IPS-18c (cell line): ENCODE measurements at regions not wholly inside any gene's neighbourhood (a gene's known extent, or its start where the extent isn't known, plus 50 kb on each side); places are given as distances from the start of the nearest gene placed in this dataset.

Source experiments
- H3K4me3 ChIP-seq: 2 replicates; pipeline ENCODE4 v1.7.0; 2013; ENCODE audit warnings: low read depth, mild to moderate bottlenecking, low read length, moderate library complexity; ENCODE audit not compliant: insufficient read depth
- H3K9me3 ChIP-seq: one replicate; pipeline ENCODE4 v1.6.1; 2013; ENCODE audit warnings: mild to moderate bottlenecking, low read length, moderate library complexity; ENCODE audit not compliant: control insufficient read depth, insufficient read depth

DNA sequence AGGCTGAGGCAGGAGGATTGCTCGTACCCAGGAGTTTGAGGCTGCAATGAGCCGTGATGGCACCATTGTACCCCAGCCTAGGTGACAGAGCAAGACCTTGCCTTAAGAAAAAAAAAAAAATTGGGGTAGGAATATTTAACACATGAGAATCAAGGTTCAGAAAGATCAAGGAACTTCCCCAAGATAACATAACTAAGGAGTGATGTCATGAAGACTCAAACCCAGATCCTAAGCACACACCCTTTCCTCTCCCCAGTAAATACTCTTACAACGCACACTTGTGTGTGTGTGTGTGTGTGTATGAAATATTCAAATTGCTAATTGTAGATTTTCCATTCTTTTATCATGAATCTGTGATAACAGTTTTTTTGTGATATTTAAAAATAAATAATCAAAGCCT, 90.6 kb upstream of the NUDT4 start:
- no peak overlapping the region for H3K4me3 ChIP-seq
- H3K9me3 ChIP-seq, result peaks cover 3% of the 10 kb centered on the region

DNA sequence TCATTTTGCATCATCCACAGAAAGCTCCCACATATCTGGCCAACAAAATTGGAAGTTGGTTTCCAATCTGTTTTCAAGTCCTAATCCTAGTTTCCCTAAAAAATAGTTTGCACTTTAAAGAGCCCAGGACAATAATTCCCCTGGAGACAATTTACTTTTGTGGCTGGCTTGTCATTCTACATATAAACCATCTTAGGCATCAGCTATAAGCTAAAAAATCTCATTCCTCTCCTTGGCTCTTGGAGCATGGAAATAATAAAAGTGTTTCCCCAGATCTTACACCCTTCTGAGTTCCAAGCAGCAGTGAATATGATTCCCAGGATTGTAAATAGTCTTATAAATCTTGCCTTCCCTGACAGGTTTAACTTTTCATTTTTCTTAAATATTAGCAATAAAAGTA, 89.1 kb upstream of the NUDT4 start:
- Histone ChIP-seq H3K4me3 (no peak overlapping the region), H3K9me3 (peaks cover 3% of the 10 kb centered on the region)

- Histone ChIP-seq H3K4me3 (no peak overlapping the region), H3K9me3 (no peaks in the 10 kb centered on the region)
Observed at GRCh38 chr12:93290391-93290790, 87.3 kb upstream of the NUDT4 start.

DNA sequence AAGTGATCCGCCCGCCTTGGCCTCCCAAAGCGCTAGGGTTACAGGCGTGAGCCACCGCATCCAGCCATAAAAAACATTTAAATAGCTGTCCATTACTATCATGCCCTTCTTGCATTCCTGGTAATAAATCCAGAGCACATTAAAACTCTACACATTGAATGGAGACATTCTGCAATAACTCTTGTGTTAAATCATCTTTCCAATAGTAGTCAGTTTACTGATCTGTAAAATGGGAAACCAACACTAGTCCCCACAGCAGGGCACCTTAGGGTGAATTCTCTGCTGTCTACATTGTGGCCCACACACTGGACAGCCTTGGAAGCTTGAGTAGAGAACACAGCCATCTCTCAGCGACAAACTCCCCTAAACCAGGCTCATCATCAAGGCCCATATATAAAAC, 85.5 kb upstream of the NUDT4 start:
- no peaks in the 10 kb centered on the region for H3K9me3 ChIP-seq
- no peak overlapping the region for H3K4me3 ChIP-seq

GRCh38 chr12:93292731-93293566, 84.8 kb upstream of the NUDT4 start:
- no peak overlapping the region for H3K4me3 ChIP-seq
- no peaks in the 10 kb centered on the region for H3K9me3 ChIP-seq

DNA sequence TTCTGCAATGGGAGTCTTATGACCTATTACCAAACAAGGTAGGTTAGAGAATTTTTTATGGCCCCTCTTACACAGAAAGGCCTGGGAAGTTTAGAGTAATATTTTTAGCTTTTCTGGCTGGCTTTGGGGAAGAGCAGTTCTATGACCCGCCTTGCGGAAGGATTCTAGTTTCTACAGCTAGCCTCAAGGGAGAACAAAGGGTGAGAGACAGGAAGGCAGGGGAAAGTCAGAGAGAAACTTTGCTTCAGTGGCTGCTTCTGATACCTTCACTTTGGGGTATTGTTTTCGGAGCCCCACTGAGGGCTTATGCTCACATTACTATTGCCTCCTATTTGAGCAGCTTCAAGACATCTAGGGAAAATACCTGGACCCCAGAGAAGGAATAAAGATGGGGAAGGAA, 80.7 kb upstream of the NUDT4 start:
- H3K4me3 ChIP-seq, result no peak overlapping the region
- H3K9me3 ChIP-seq, result no peaks in the 10 kb centered on the region

- Histone ChIP-seq H3K4me3 (no peak overlapping the region), H3K9me3 (no peaks in the 10 kb centered on the region)
Observed at GRCh38 chr12:93297536-93297935, 80.2 kb upstream of the NUDT4 start.

- Histone ChIP-seq H3K4me3 (no peak overlapping the region), H3K9me3 (no peaks in the 10 kb centered on the region)
Observed at GRCh38 chr12:93299262-93299846, 78.4 kb upstream of the NUDT4 start.

GRCh38 chr12:93300611-93301021, 77.1 kb upstream of the NUDT4 start:
- Histone ChIP-seq H3K4me3 (no peak overlapping the region), H3K9me3 (no peaks in the 10 kb centered on the region)

DNA sequence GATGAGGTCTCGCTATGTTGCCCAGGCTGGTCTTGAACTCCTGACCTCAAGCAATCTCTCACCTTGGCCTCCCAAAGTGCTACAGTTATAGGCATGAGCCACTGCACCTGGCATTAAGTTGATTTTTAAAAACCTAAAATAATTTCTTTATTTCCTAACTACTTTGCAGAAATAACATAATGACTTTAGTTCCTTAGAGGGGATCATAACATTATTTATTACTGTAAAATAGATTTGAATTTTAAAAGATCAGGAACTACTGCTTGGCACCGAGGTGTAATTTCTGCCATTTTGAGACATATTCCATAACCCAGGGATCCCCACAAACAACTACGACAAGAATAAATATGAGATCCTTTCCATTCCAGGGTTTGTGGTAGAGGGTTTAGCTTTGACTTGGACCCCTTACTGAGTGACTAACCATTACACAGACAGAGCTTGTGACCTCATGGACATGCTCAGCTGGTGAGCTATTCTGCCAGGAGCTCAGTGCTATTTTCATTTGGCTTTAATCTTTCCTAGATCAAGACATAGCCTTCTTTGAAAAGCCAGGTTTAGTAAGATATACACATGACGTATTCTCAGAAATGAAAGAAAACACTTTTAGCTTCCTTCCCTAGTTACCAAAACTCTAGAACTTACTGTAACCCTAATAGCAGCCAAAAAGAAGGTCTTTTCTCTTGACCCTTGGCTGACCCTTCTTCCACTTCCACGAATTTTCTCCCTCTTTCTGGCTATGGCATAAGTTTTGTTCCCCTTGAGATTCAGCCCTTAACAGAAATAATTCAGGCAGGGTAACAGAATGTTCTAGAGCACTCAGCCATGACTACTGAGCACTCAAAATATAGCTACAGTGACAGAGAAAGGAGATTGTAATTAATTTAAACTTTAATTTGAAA, 75.1 kb upstream of the NUDT4 start:
- Histone ChIP-seq H3K9me3 (no peaks in the 10 kb centered on the region), H3K4me3 (no peak overlapping the region)

DNA sequence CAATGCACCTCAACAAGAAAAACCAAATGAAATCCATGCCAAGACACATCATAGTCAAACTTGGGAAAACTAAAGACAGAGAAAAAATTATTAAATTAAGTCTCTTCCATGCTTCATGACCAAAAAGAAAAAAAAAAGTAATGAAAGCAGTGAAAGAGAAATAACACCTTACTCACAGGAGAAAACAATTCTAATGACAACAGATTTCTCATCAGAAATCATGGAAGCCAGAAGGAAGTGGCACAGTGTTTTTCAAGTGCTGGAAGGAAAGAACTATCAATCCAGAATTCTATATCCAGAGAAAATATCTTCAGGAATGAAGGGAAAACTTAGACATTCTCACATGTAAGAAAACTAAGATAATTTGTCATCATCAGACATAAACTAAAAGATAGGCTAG, 71.1 kb upstream of the NUDT4 start:
- Histone ChIP-seq H3K4me3 (no peak overlapping the region), H3K9me3 (no peaks in the 10 kb centered on the region)

DNA sequence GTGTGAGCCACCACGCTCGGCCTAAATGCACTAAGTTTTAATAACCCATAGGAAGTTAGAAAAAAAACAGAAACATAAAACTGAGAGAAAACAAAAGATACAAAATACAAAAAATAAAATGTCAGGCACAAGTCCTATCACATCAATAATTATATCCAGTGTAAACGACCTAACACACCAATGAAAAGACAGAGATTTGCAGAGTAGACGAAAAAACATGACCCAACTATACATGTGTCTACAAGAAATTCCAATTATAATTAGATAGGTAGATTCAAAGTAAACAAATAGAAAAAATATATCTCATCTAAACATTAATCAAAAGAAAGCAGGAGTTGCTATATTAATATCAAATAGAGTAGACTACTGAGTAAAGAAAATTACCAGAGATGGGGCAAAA, 69.4 kb upstream of the NUDT4 start:
- no peak overlapping the region for H3K4me3 ChIP-seq
- H3K9me3 ChIP-seq, result no peaks in the 10 kb centered on the region

GRCh38 chr12:93311827-93312226, 65.9 kb upstream of the NUDT4 start:
- Histone ChIP-seq H3K9me3 (no peaks in the 10 kb centered on the region), H3K4me3 (no peak overlapping the region)

DNA sequence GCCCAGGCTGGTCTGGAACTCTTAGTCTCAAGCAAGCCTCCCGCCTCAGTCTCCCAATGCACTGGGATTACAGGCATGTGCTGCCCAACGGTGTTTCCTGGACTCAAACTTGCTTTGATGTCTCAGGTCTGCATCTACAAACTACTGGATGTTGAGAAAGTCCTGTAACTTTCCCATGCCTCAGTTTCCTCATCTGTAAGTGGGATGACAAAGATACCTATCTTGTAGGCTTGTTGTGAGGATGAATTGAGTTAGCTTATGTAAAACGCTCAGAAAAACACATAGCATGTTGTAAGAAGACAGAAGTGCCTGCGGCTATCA, 63.6 kb upstream of the NUDT4 start:
- H3K4me3 ChIP-seq, result no peak overlapping the region

DNA sequence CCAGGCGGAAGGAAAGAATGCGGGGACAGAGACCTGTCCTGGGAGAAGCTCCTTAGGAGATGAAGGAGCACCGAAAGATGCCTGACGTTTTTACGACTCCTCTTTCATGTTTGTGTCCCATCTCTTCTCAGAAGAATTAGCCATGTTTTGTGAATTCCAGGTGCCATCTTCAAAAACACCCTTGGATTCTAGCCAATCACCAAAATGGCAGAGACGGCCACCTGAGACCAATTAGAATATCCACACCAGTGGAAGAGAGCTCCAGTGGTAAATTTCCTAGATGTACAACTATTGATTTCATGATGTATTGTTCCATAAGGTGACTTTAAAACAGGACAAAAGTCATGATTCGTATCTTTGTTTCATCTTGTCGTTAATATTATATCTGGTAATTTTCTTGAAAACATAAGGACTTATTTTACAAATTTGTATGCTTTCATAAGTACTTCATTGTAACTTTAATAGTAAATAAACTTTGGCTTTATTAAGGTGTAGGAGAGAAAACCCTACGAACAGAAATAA, 62.3 kb upstream of the NUDT4 start:
- H3K9me3 ChIP-seq, result no peaks in the 10 kb centered on the region
- no peak overlapping the region for H3K4me3 ChIP-seq

More for the DNA sequence above, 63.6 kb upstream of the NUDT4 start:
- no peaks in the 10 kb centered on the region for H3K9me3 ChIP-seq

DNA sequence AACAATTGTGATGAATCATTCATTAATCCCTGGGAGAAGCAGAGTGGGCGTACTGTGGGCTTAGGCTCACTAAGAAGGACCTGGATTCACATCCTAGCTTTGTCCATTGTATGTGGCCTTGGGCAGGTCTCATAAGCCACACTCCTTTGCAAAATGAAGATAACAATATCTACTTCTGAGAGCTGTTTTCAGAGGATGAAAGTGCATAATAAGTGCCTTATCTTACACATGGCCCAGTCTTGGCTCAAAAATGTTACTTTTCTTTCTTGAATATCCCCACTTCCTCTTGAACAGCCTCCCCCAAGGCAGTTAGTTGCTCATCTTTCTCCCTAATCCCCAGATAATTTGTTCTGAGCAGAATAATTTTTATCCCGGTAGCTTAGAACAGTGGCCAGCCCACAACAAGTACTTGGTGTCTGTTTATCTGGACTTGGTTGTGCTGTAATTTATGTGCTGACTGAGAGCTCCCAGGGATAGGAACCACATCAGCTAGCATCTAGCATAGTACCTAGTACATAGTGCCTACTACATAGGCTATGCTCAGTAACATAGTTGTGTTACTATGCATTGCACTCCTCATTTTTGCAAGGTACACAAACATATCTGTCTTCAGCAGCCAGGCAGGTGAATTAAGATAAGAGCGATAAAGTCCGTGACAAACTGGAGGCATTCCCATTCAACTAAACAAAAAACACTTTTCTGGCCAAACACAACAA, 61.7 kb upstream of the NUDT4 start:
- H3K4me3 ChIP-seq, result no peak overlapping the region

DNA sequence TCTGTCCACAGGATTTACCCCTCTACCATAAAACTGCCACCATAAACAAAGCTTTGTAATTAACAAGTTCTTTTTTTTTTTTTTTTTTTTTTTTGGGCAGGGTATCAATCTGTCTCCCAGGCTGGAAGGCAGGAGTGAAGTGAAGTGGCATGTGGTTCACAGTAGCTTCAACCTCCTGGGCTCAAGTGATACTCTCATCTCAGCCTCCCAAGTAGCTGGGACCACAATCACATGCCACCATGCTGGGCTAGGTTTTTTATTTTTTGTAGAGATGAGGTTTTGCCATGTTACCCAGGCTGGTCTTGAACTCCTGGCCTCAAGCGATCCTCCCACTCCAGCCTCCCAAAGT, 61.1 kb upstream of the NUDT4 start:
- no peaks in the 10 kb centered on the region for H3K9me3 ChIP-seq
- no peak overlapping the region for H3K4me3 ChIP-seq

More for the DNA sequence above, 61.7 kb upstream of the NUDT4 start:
- no peaks in the 10 kb centered on the region for H3K9me3 ChIP-seq
